Lower leg skin (tissue), 4 donors: ENCODE measurements at regions not wholly inside any gene's neighbourhood (a gene's known extent, or its start where the extent isn't known, plus 50 kb on each side); places are given as distances from the start of the nearest gene placed in this dataset.
"Not testable (repeated sequence)": the region's sequence is repeated elsewhere in the genome, so short reads cannot be mapped to it uniquely, and the experiment has no call there.

Experiments
- DNase-seq, 2 donors: peaks; one replicate each; pipeline ENCODE4 v3.0.0-alpha.2; 2019; ENCODE audit warnings: low spot score in 2 of 2
- H3K4me3 ChIP-seq: fragments of 200-600 bp; sonication (generic); 2 replicates; pipeline ENCODE4 v1.5.1; 2017; ENCODE audit warnings: mild to moderate bottlenecking, low read depth; ENCODE audit not compliant: poor library complexity, severe bottlenecking
- CTCF ChIP-seq, 3 donors: fragments of 450-650 bp; IDR thresholded peaks; one replicate each; pipeline ENCODE4 v1.5.1; 2016; ENCODE audit warnings: antibody characterized with exemption in 3 of 3, mild to moderate bottlenecking in 3 of 3, moderate library complexity in 2 of 3
- POLR2A ChIP-seq, 2 donors: fragments of 450-650 bp; IDR thresholded peaks; one replicate each; pipeline ENCODE4 v1.6.1; 2016 to 2017; ENCODE audit warnings: antibody characterized with exemption in 2 of 2, mild to moderate bottlenecking in 1 of 2, moderate library complexity in 1 of 2
- WGBS, 2 donors: methylation state at CpG; one replicate each; pipeline ENCODE4 v1.1.5; 2018; 5-methylcytosine and 5-hydroxymethylcytosine counted together
- intact Hi-C: fragments of 100-400 bp; cut with DNase I; formaldehyde crosslinking; loops from one replicate; pipeline ENCODE4 v1.15.0; 2023; ENCODE audit warnings: low total_unique reads

- TF ChIP-seq CTCF (IDR thresholded peaks at IDR 0.05) (no peak), POLR2A (IDR thresholded peaks at IDR 0.05) (no peak)
- no peak overlapping the region for H3K4me3 ChIP-seq
- intact Hi-C loops = no loop called here
- DNase-seq = no peak
- WGBS, 2 donors = 89 to 96% methylated on average over 2 of the region's 2 CpGs
These were observed 1299.9 kb upstream of the MIR17HG start for GRCh38 chr13:90047600-90047999.

- WGBS, 2 donors = 66 to 73% methylated on average over 2 of the region's 2 CpGs
- no peak for TF ChIP-seq POLR2A (IDR thresholded peaks at IDR 0.05)
- no peak for TF ChIP-seq CTCF (IDR thresholded peaks at IDR 0.05)
- DNase-seq = no peak
- no peak overlapping the region for H3K4me3 ChIP-seq
- intact Hi-C loops = no loop called here
These were observed 1297.4 kb upstream of the MIR17HG start for GRCh38 chr13:90049989-90050671.

GRCh38 chr13:90055121-90055520 lies 1292.4 kb upstream of the MIR17HG start:
- intact Hi-C loops = no loop called here
- no peak for DNase-seq
- 55 to 58% methylated on average over 3 of the region's 3 CpGs for WGBS, 2 donors
- TF ChIP-seq CTCF (IDR thresholded peaks at IDR 0.05) = no peak
- TF ChIP-seq POLR2A (IDR thresholded peaks at IDR 0.05) = no peak
- H3K4me3 ChIP-seq = no peak overlapping the region

- TF ChIP-seq POLR2A (IDR thresholded peaks at IDR 0.05) = no peak
- no peak for TF ChIP-seq CTCF (IDR thresholded peaks at IDR 0.05)
- no peak overlapping the region for H3K4me3 ChIP-seq
- intact Hi-C loops = no loop called here
- DNase-seq = no peak
These were observed 1291.7 kb upstream of the MIR17HG start for GRCh38 chr13:90055760-90056159.

- intact Hi-C loops, DNase-seq, H3K4me3 ChIP-seq: not testable (repeated sequence)
These were observed 1283.3 kb upstream of the MIR17HG start for GRCh38 chr13:90064226-90064625.

- 41 to 59% methylated on average over 3 of the region's 3 CpGs for WGBS, 2 donors
- DNase-seq = no peak
- H3K4me3 ChIP-seq = no peak overlapping the region
- intact Hi-C loops = no loop called here
- TF ChIP-seq CTCF (IDR thresholded peaks at IDR 0.05) (no peak), POLR2A (IDR thresholded peaks at IDR 0.05) (no peak)
These were observed 1278.8 kb upstream of the MIR17HG start for GRCh38 chr13:90068658-90069057.
